ENCODE measurements at regions not wholly inside any gene's neighbourhood (a gene's known extent, or its start where the extent isn't known, plus 50 kb on each side); places are given as distances from the start of the nearest gene placed in this dataset.

- TF ChIP-seq EP300 (IDR thresholded peaks at IDR 0.05) (no peak), CTCF (IDR thresholded peaks at IDR 0.05) (no peak), POLR2A (IDR thresholded peaks at IDR 0.05) (no peak), POLR2AphosphoS5 (IDR thresholded peaks at IDR 0.05) (no peak)
Observed at GRCh38 chr4:189440716-189441115, 500.0 kb upstream of the FRG1 start.
